ENCODE measurements at regions not wholly inside any gene's neighbourhood (a gene's known extent, or its start where the extent isn't known, plus 50 kb on each side); places are given as distances from the start of the nearest gene placed in this dataset.

DNA sequence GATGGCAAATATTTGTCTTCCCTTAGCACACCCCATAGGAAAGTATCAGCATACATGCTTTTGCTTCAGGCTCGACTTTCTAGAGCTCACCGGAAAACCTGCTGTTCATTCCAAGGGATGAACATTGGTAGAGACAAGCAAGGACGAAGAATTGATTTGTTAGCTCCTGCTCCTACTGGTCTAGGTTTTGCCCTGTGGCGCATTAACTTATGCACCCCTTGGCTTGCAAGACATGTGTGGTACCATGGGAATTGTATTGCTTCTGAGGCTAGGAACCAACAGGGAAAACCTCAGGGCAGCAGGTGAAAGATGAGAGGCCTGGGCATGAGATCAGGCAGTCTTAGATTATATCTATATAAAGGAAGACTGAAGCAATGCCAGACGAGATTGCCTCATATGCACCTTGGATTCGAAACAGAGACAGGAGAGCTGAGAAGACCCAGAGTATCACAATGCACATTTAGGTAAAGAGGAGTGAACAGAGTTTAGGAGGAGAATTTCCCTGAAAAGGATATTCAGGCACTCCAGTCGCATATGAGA is 771.2 kb upstream of the B3GALT2 start:
- DNase-seq = no peak
- Histone ChIP-seq H2AK5ac (ENCODE audit: low read length) (no peak overlapping the region), H4K12ac (ENCODE audit: low read depth, low read length) (no peak overlapping the region), H2BK12ac (ENCODE audit: low read length) (no peak overlapping the region), H2BK120ac (ENCODE audit: insufficient read depth, low read length, poor library complexity) (no peak overlapping the region), H3K18ac (ENCODE audit: low read length) (no peak overlapping the region), H4K8ac (ENCODE audit: low read depth, low read length) (no peak overlapping the region), H3K27me3 (ENCODE audit: insufficient read depth, low read length) (peaks cover 2% of the 10 kb centered on the region), H4K91ac (ENCODE audit: low read depth, low read length) (no peak overlapping the region), H2AFZ (ENCODE audit: insufficient read depth, low read length, poor library complexity) (no peak overlapping the region), H3K27ac (ENCODE audit: low read depth, low read length) (no peak overlapping the region), H3K9me3 (ENCODE audit: insufficient read depth, low read depth, low read length) (no peaks in the 10 kb centered on the region), H3K4ac (ENCODE audit: low read depth, low read length) (no peak overlapping the region), H3K4me2 (ENCODE audit: low read length) (no peak overlapping the region), H3K4me3 (ENCODE audit: low read depth, low read length) (no peak overlapping the region), H2BK5ac (ENCODE audit: low read depth, low read length, poor library complexity) (no peak overlapping the region), H3K14ac (ENCODE audit: low read length) (no peak overlapping the region), H3K4me1 (ENCODE audit: control insufficient read depth in 1 of 2, insufficient read depth in 2 of 2, low read length in 2 of 2) (no peaks in the 10 kb centered on the region), H3K79me2 (ENCODE audit: control insufficient read depth, insufficient read depth, low read length, poor library complexity) (no peaks in the 10 kb centered on the region), H3K79me1 (ENCODE audit: low read length) (no peaks in the 10 kb centered on the region), H3K23ac (ENCODE audit: low read length) (no peak overlapping the region), H3K9ac (ENCODE audit: low read length) (no peak overlapping the region), H3K36me3 (ENCODE audit: control insufficient read depth in 1 of 2, insufficient read depth in 2 of 2, low read length in 2 of 2) (no peaks in the 10 kb centered on the region)
- no CpG with 5 or more reads among the region's 7 CpGs for WGBS (ENCODE audit: extremely low coverage, insufficient coverage, insufficient read length)

DNA sequence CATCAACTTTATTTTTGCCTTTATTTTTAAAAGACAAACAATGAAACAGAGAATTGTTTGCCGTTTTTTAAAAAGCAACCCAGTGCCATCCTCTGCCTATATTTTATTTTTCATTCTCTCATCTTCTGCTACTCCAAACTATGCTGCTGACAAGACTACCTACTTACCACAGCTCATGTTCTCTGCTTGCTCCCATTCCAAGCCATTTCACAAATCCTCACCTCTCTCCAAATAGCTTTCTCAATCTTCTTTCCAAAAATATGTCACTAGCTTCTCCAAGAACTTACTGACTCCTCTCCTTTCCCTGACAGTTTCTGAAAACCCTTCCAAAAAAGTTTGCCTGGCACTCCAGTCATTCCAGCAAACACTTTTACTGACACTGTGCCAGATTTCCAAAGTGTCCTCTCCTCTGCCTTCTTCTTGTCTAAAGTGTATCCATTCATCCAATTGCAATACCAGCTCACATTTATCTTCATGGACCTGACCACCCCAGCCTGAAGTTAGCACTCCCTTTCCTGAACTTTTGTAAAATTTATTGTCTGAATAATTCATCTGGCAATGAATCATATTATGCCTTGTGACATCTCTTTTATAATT is 766.5 kb upstream of the B3GALT2 start:
- no peak overlapping the region for H4K91ac ChIP-seq (ENCODE audit: low read depth, low read length)
- no peaks in the 10 kb centered on the region for H3K79me2 ChIP-seq (ENCODE audit: control insufficient read depth, insufficient read depth, low read length, poor library complexity)
- no peak overlapping the region for H2AK5ac ChIP-seq (ENCODE audit: low read length)
- no peak overlapping the region for H3K23ac ChIP-seq (ENCODE audit: low read length)
- no peak overlapping the region for H2BK12ac ChIP-seq (ENCODE audit: low read length)
- no peak overlapping the region for H4K8ac ChIP-seq (ENCODE audit: low read depth, low read length)
- no peak overlapping the region for H3K4me3 ChIP-seq (ENCODE audit: low read depth, low read length)
- peaks cover 2% of the 10 kb centered on the region for H3K27me3 ChIP-seq (ENCODE audit: insufficient read depth, low read length)
- no peak overlapping the region for H3K18ac ChIP-seq (ENCODE audit: low read length)
- WGBS (ENCODE audit: extremely low coverage, insufficient coverage, insufficient read length) = no CpG with 5 or more reads among the region's 1 CpG
- H2AFZ ChIP-seq (ENCODE audit: insufficient read depth, low read length, poor library complexity) = no peak overlapping the region
- no peak overlapping the region for H3K14ac ChIP-seq (ENCODE audit: low read length)
- no peak for DNase-seq
- H2BK5ac ChIP-seq (ENCODE audit: low read depth, low read length, poor library complexity) = no peak overlapping the region
- H3K4ac ChIP-seq (ENCODE audit: low read depth, low read length) = no peak overlapping the region
- H3K79me1 ChIP-seq (ENCODE audit: low read length) = no peaks in the 10 kb centered on the region
- H4K12ac ChIP-seq (ENCODE audit: low read depth, low read length) = no peak overlapping the region
- H3K9me3 ChIP-seq (ENCODE audit: insufficient read depth, low read depth, low read length) = no peaks in the 10 kb centered on the region
- no peak overlapping the region for H3K9ac ChIP-seq (ENCODE audit: low read length)
- no peaks in the 10 kb centered on the region for H3K36me3 ChIP-seq (ENCODE audit: control insufficient read depth in 1 of 2, insufficient read depth in 2 of 2, low read length in 2 of 2)
- no peak overlapping the region for H2BK120ac ChIP-seq (ENCODE audit: insufficient read depth, low read length, poor library complexity)
- H3K4me2 ChIP-seq (ENCODE audit: low read length) = no peak overlapping the region
- no peak overlapping the region for H3K27ac ChIP-seq (ENCODE audit: low read depth, low read length)
- H3K4me1 ChIP-seq (ENCODE audit: control insufficient read depth in 1 of 2, insufficient read depth in 2 of 2, low read length in 2 of 2) = no peaks in the 10 kb centered on the region

DNA sequence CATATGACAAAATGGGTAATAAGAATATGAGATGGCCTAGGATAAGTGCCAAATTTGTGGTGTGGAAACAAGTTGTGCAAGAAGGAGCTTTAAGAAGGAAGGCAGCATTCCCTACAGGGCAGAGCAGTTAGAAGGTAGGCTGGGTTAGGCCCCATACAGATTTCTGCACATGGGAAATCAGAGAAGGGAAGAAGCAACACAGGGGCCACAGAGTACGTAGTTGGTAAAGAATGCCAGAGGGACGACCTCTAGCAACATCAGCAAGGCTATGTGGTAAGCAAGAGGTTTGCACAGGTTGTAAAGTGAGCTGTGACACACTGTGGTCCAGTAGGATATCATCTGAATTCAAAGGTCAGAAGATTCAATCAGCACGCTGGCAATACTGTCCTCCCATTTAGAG is 765.6 kb upstream of the B3GALT2 start:
- no peaks in the 10 kb centered on the region for H3K4me1 ChIP-seq (ENCODE audit: control insufficient read depth in 1 of 2, insufficient read depth in 2 of 2, low read length in 2 of 2)
- no peak overlapping the region for H3K14ac ChIP-seq (ENCODE audit: low read length)
- DNase-seq = no peak
- H2AK5ac ChIP-seq (ENCODE audit: low read length) = no peak overlapping the region
- H3K27ac ChIP-seq (ENCODE audit: low read depth, low read length) = no peak overlapping the region
- no peak overlapping the region for H3K4ac ChIP-seq (ENCODE audit: low read depth, low read length)
- H3K27me3 ChIP-seq (ENCODE audit: insufficient read depth, low read length) = peaks cover 2% of the 10 kb centered on the region
- no peaks in the 10 kb centered on the region for H3K79me2 ChIP-seq (ENCODE audit: control insufficient read depth, insufficient read depth, low read length, poor library complexity)
- H3K36me3 ChIP-seq (ENCODE audit: control insufficient read depth in 1 of 2, insufficient read depth in 2 of 2, low read length in 2 of 2) = no peaks in the 10 kb centered on the region
- H4K12ac ChIP-seq (ENCODE audit: low read depth, low read length) = no peak overlapping the region
- H2BK5ac ChIP-seq (ENCODE audit: low read depth, low read length, poor library complexity) = no peak overlapping the region
- WGBS (ENCODE audit: extremely low coverage, insufficient coverage, insufficient read length) = no CpG with 5 or more reads among the region's 3 CpGs
- H4K8ac ChIP-seq (ENCODE audit: low read depth, low read length) = no peak overlapping the region
- H2BK120ac ChIP-seq (ENCODE audit: insufficient read depth, low read length, poor library complexity) = no peak overlapping the region
- no peak overlapping the region for H3K18ac ChIP-seq (ENCODE audit: low read length)
- no peak overlapping the region for H3K9ac ChIP-seq (ENCODE audit: low read length)
- no peak overlapping the region for H2BK12ac ChIP-seq (ENCODE audit: low read length)
- no peak overlapping the region for H3K23ac ChIP-seq (ENCODE audit: low read length)
- H3K4me3 ChIP-seq (ENCODE audit: low read depth, low read length) = no peak overlapping the region
- H4K91ac ChIP-seq (ENCODE audit: low read depth, low read length) = no peak overlapping the region
- H3K79me1 ChIP-seq (ENCODE audit: low read length) = no peaks in the 10 kb centered on the region
- H2AFZ ChIP-seq (ENCODE audit: insufficient read depth, low read length, poor library complexity) = no peak overlapping the region
- H3K4me2 ChIP-seq (ENCODE audit: low read length) = no peak overlapping the region
- H3K9me3 ChIP-seq (ENCODE audit: insufficient read depth, low read depth, low read length) = no peaks in the 10 kb centered on the region

- H3K14ac ChIP-seq (ENCODE audit: low read length) = no peak overlapping the region
- no peaks in the 10 kb centered on the region for H3K27me3 ChIP-seq (ENCODE audit: insufficient read depth, low read length)
Measured at GRCh38 chr1:193944454-193944853, 758.0 kb upstream of the B3GALT2 start.

More at GRCh38 chr1:193944454-193944853, 758.0 kb upstream of the B3GALT2 start:
- Histone ChIP-seq H2AK5ac (ENCODE audit: low read length) (no peak overlapping the region), H3K9me3 (ENCODE audit: insufficient read depth, low read depth, low read length) (no peaks in the 10 kb centered on the region), H2BK5ac (ENCODE audit: low read depth, low read length, poor library complexity) (no peak overlapping the region), H3K23ac (ENCODE audit: low read length) (no peak overlapping the region), H3K36me3 (ENCODE audit: control insufficient read depth in 1 of 2, insufficient read depth in 2 of 2, low read length in 2 of 2) (no peaks in the 10 kb centered on the region), H3K79me2 (ENCODE audit: control insufficient read depth, insufficient read depth, low read length, poor library complexity) (no peaks in the 10 kb centered on the region), H2BK120ac (ENCODE audit: insufficient read depth, low read length, poor library complexity) (no peak overlapping the region), H3K4me3 (ENCODE audit: low read depth, low read length) (no peak overlapping the region), H3K4me1 (ENCODE audit: control insufficient read depth in 1 of 2, insufficient read depth in 2 of 2, low read length in 2 of 2) (no peaks in the 10 kb centered on the region), H2AFZ (ENCODE audit: insufficient read depth, low read length, poor library complexity) (no peak overlapping the region), H3K27ac (ENCODE audit: low read depth, low read length) (no peak overlapping the region), H3K18ac (ENCODE audit: low read length) (no peak overlapping the region), H4K12ac (ENCODE audit: low read depth, low read length) (no peak overlapping the region), H3K79me1 (ENCODE audit: low read length) (no peaks in the 10 kb centered on the region), H2BK12ac (ENCODE audit: low read length) (no peak overlapping the region), H4K91ac (ENCODE audit: low read depth, low read length) (no peak overlapping the region), H3K4ac (ENCODE audit: low read depth, low read length) (no peak overlapping the region), H3K9ac (ENCODE audit: low read length) (no peak overlapping the region), H4K8ac (ENCODE audit: low read depth, low read length) (no peak overlapping the region), H3K4me2 (ENCODE audit: low read length) (no peak overlapping the region)
- no peak for DNase-seq
